Endothelial cell of umbilical vein (primary cell): ENCODE measurements at regions not wholly inside any gene's neighbourhood (a gene's known extent, or its start where the extent isn't known, plus 50 kb on each side); places are given as distances from the start of the nearest gene placed in this dataset.

Experiments
- BruUV-seq: library from RNA; stranded (reverse); fragments of 400-500 nt; replicated peaks from 2 replicates; lab custom pipeline; 2021; lab: Mats Ljungman, UMichigan
- CTCF ChIA-PET: fragments of 300-600, 350-600 bp; sonication (Branson Sonifier 250); formaldehyde crosslinking; loops from one replicate; lab custom pipeline; 2021; ENCODE audit warnings: antibody characterized with exemption, inconsistent platforms; lab: Charles Lee
- POLR2A ChIA-PET: fragments of 300-600, 350-600 bp; sonication (Branson Sonifier 250); formaldehyde crosslinking; loops from one replicate; lab custom pipeline; 2021; ENCODE audit warnings: antibody characterized with exemption, inconsistent platforms; lab: Charles Lee
- DNase-seq: peaks from one replicate; pipeline ENCODE4 v3.0.0-alpha.2; 2011; ENCODE audit warnings: low read depth, low spot score
- FAIRE-seq: peaks from 2 replicates; lab custom pipeline; 2011; peaks lifted over from hg19 to GRCh38; lab: Jason Lieb, UNC
- H2AFZ ChIP-seq: 2 replicates; pipeline ENCODE4 v1.6.0; 2012; ENCODE audit warnings: low read depth, low read length, control low read depth, inconsistent platforms
- H3K27ac ChIP-seq: 2 replicates; pipeline ENCODE4 v1.5.1; 2011; ENCODE audit warnings: low read depth, mild to moderate bottlenecking, control low read depth, low read length, moderate library complexity; ENCODE audit not compliant: insufficient read depth
- H3K27me3 ChIP-seq, 2 experiments: 2 replicates each; pipeline versions ENCODE4 v1.6.0 to v1.6.1; 2011; ENCODE audit warnings: low read length in 2 of 2, mixed read lengths in 1 of 2; ENCODE audit not compliant: control insufficient read depth in 2 of 2, insufficient read depth in 2 of 2
- H3K36me3 ChIP-seq, 2 experiments: 2 replicates in 1 of 2; 3 replicates in 1 of 2; pipeline ENCODE4 v1.5.1; 2011; ENCODE audit warnings: low read length in 2 of 2, mild to moderate bottlenecking in 1 of 2, moderate library complexity in 1 of 2; ENCODE audit not compliant: control insufficient read depth in 2 of 2, insufficient read depth in 2 of 2; ENCODE audit errors: extremely low read depth in 1 of 2
- H3K4me1 ChIP-seq: 3 replicates; pipeline ENCODE4 v1.5.1; 2011; ENCODE audit warnings: mild to moderate bottlenecking, low read length; ENCODE audit not compliant: control insufficient read depth, insufficient read depth; ENCODE audit errors: extremely low read depth
- H3K4me2 ChIP-seq: 2 replicates; pipeline ENCODE4 v1.6.1; 2011; ENCODE audit warnings: low read length, control low read depth, mixed read lengths; ENCODE audit not compliant: insufficient read depth
- H3K4me3 ChIP-seq, 3 experiments: fragments of 200-600 bp in 1 of 3; sonication (generic), shearing (Covaris generic) in 1 of 3; replicated peaks in 1 of 3; 2 replicates each; pipeline ENCODE4 v1.5.1; 2011 to 2016; ENCODE audit warnings: control low read depth in 3 of 3, low read length in 3 of 3, mild to moderate bottlenecking in 2 of 3, inconsistent platforms in 1 of 3, low read depth in 1 of 3, moderate library complexity in 1 of 3; ENCODE audit not compliant: insufficient read depth in 1 of 3
- H3K79me2 ChIP-seq: 2 replicates; pipeline ENCODE4 v1.6.0; 2012; ENCODE audit warnings: low read length, inconsistent platforms; ENCODE audit not compliant: control insufficient read depth, insufficient read depth
- H3K9ac ChIP-seq: replicated peaks from 2 replicates; pipeline ENCODE3; 2011; ENCODE audit warnings: low read length, control low read depth; ENCODE audit not compliant: insufficient read depth; ENCODE audit errors: extremely low read depth
- H3K9me1 ChIP-seq: replicated peaks from 3 replicates; pipeline ENCODE4 v1.6.0; 2011; ENCODE audit warnings: mild to moderate bottlenecking, low read length; ENCODE audit not compliant: control insufficient read depth, insufficient read depth; ENCODE audit errors: extremely low read depth
- H3K9me3 ChIP-seq: replicated peaks from 2 replicates; pipeline ENCODE4 v1.5.1; 2012; ENCODE audit warnings: low read length, inconsistent platforms; ENCODE audit not compliant: control insufficient read depth, insufficient read depth
- H4K20me1 ChIP-seq: replicated peaks from 2 replicates; pipeline ENCODE3; 2011; ENCODE audit warnings: mild to moderate bottlenecking, low read length; ENCODE audit not compliant: control insufficient read depth, insufficient read depth; ENCODE audit errors: extremely low read depth
- CTCF ChIP-seq, 2 donors: IDR thresholded peaks; 1 replicate in 1 of 2; 2 replicates in 1 of 2; pipeline ENCODE4 v1.5.1; 2011; ENCODE audit warnings: low read length in 2 of 2, mild to moderate bottlenecking in 2 of 2, moderate library complexity in 2 of 2, control low read depth in 1 of 2, inconsistent platforms in 1 of 2, low read depth in 1 of 2; ENCODE audit not compliant: insufficient read depth in 1 of 2; ENCODE audit errors: extremely low read depth in 1 of 2
- EZH2 ChIP-seq: IDR thresholded peaks from 2 replicates; pipeline ENCODE4 v1.6.1; 2012; ENCODE audit warnings: borderline replicate concordance, low read depth, mild to moderate bottlenecking, moderate library complexity, low read length, inconsistent platforms; ENCODE audit not compliant: severe bottlenecking
- FOS ChIP-seq: IDR thresholded peaks from 2 replicates; pipeline ENCODE4 v1.6.1; 2011; ENCODE audit warnings: mild to moderate bottlenecking, low read length, moderate library complexity, borderline replicate concordance; ENCODE audit not compliant: insufficient read depth
- GATA2 ChIP-seq: IDR thresholded peaks from 2 replicates; pipeline ENCODE4 v1.7.0; 2011; ENCODE audit warnings: low read depth, mild to moderate bottlenecking, moderate library complexity, mixed read lengths, low read length; ENCODE audit not compliant: insufficient read length, insufficient read depth
- JUN ChIP-seq: IDR thresholded peaks from 2 replicates; pipeline ENCODE4 v1.6.1; 2011; ENCODE audit warnings: borderline replicate concordance, low read depth; ENCODE audit not compliant: insufficient read length, insufficient read depth
- MAX ChIP-seq: IDR thresholded peaks from 2 replicates; pipeline ENCODE4 v1.6.1; 2011; ENCODE audit not compliant: insufficient read depth, insufficient read length
- MYC ChIP-seq: IDR thresholded peaks from one replicate; pipeline ENCODE4 v1.6.1; 2011; ENCODE audit warnings: mild to moderate bottlenecking, low read depth, low read length
- POLR2A ChIP-seq: IDR thresholded peaks from 2 replicates; pipeline ENCODE4 v1.6.1; 2012; ENCODE audit warnings: low read depth, mild to moderate bottlenecking, control low read depth, low read length
- POLR2AphosphoS5 ChIP-seq: IDR thresholded peaks from 2 replicates; pipeline ENCODE4 v1.6.1; 2012; ENCODE audit warnings: low read depth, mild to moderate bottlenecking, control low read depth, low read length, moderate library complexity; ENCODE audit not compliant: insufficient read depth
- dilution Hi-C: fragments of 300-500 bp; cut with MboI; formaldehyde crosslinking; loops from one replicate; pipeline ENCODE4 v1.15.0; 2019; ENCODE audit warnings: low sequenced_read_pairs; ENCODE audit not compliant: extremely low pct_ligation_motif_present
- intact Hi-C: fragments of 100-400 bp; cut with micrococcal nuclease; formaldehyde crosslinking; loops from one replicate; pipeline ENCODE4 v1.10.0; 2022

DNA sequence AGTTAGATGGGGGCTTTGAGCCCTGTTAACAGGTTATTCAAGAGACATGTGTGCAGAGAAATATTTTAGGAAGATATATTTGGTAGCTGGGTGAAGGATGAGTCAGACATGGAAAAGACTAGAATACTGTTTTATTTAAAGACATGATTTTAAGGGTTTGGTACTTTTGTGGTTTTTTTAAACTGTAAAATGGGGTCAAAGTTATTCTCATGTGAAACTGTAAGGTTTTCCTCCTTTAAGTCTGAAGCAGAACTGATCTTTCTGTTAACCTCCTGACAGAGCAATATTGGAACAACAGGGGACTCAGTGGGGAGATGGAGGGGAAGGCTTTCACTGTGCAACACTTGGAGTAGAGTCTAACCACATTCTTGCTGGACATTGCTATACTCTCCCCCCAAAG is 112.4 kb upstream of the LSM6 start:
- no peak overlapping the region for H3K27ac ChIP-seq
- no peaks in the 10 kb centered on the region for H4K20me1 ChIP-seq
- no peaks in the 10 kb centered on the region for H3K9me1 ChIP-seq
- BruUV-seq, result no TSS peak
- H3K4me2 ChIP-seq, result no peak overlapping the region
- no peak overlapping the region for H3K4me3 ChIP-seq
- no peaks in the 10 kb centered on the region for H3K9me3 ChIP-seq
- TF ChIP-seq EZH2 (no peak), POLR2A (no peak), CTCF (IDR thresholded peaks at IDR 0.05; ENCODE audit: extremely low read depth in 1 of 2, insufficient read depth in 1 of 2, low read depth in 1 of 2, low read length in 2 of 2) (no peak), MAX (no peak), MYC (no peak), POLR2AphosphoS5 (no peak), FOS (no peak), JUN (no peak), GATA2 (no peak)
- H3K9ac ChIP-seq, result no peak overlapping the region
- H2AFZ ChIP-seq, result no peak overlapping the region
- dilution Hi-C loops, result no loop called here
- DNase-seq (no peak), FAIRE-seq (no peak)
- no peaks in the 10 kb centered on the region for H3K36me3 ChIP-seq
- H3K27me3 ChIP-seq, result no peaks in the 10 kb centered on the region
- ChIA-PET POLR2A (no interaction called here), CTCF (no interaction called here)
- no peaks in the 10 kb centered on the region for H3K79me2 ChIP-seq
- no peaks in the 10 kb centered on the region for H3K4me1 ChIP-seq
- intact Hi-C loops, result no loop called here
